Neural cell (in vitro differentiated cells): ENCODE measurements at regions not wholly inside any gene's neighbourhood (a gene's known extent, or its start where the extent isn't known, plus 50 kb on each side); places are given as distances from the start of the nearest gene placed in this dataset.

Experiments
- H2AFZ ChIP-seq: fragments of 200-600, 300-800 bp; sonication (generic), shearing (Covaris generic); 2 replicates; pipeline ENCODE4 v1.6.0; 2014; ENCODE audit warnings: low read depth, mild to moderate bottlenecking, antibody characterized with exemption, low read length, moderate library complexity
- H3F3A ChIP-seq: fragments of 200-600 bp; shearing (Covaris generic); 2 replicates; pipeline ENCODE4 v1.6.1; 2016; ENCODE audit warnings: mild to moderate bottlenecking, moderate library complexity, mixed read lengths, antibody characterized with exemption, low read length; ENCODE audit not compliant: insufficient read depth, poor library complexity, severe bottlenecking
- H3K27ac ChIP-seq: fragments of 200-600, 300-800 bp; sonication (generic), shearing (Covaris generic); 2 replicates; pipeline ENCODE4 v1.5.1; 2014; ENCODE audit warnings: mild to moderate bottlenecking, low read length, moderate library complexity
- H3K27me3 ChIP-seq: fragments of 300-800, 200-600 bp; sonication (generic), shearing (Covaris generic); 2 replicates; pipeline ENCODE4 v1.6.0; 2014; ENCODE audit warnings: mild to moderate bottlenecking, low read depth, low read length, moderate library complexity; ENCODE audit not compliant: insufficient read depth
- H3K36me3 ChIP-seq: fragments of 300-800, 200-600 bp; sonication (generic), shearing (Covaris generic); 2 replicates; pipeline ENCODE4 v1.5.1; 2014; ENCODE audit warnings: mild to moderate bottlenecking, antibody characterized with exemption, low read length, moderate library complexity; ENCODE audit not compliant: insufficient read depth
- H3K4me2 ChIP-seq: fragments of 300-800, 200-600 bp; sonication (generic), shearing (Covaris generic); 2 replicates; pipeline ENCODE4 v1.6.0; 2014; ENCODE audit warnings: mild to moderate bottlenecking, low read length
- H3K4me3 ChIP-seq: fragments of 300-800, 200-600 bp; sonication (generic), shearing (Covaris generic); 2 replicates; pipeline ENCODE4 v1.5.1; 2014; ENCODE audit warnings: mild to moderate bottlenecking, low read length, moderate library complexity
- H3K79me2 ChIP-seq: fragments of 200-600 bp; shearing (Covaris generic); replicated peaks from 2 replicates; pipeline ENCODE4 v1.6.0; 2014; ENCODE audit warnings: mild to moderate bottlenecking, low read length, moderate library complexity; ENCODE audit not compliant: insufficient read depth
- H3K9ac ChIP-seq: fragments of 300-800, 200-600 bp; sonication (generic), shearing (Covaris generic); 2 replicates; pipeline ENCODE4 v1.6.1; 2016; ENCODE audit warnings: mild to moderate bottlenecking, low read length, mixed read lengths
- H3K9me2 ChIP-seq: fragments of 200-600 bp; shearing (Covaris generic); 2 replicates; pipeline ENCODE4 v1.6.1; 2016; ENCODE audit warnings: mild to moderate bottlenecking, low read length, mixed read lengths; ENCODE audit not compliant: insufficient read depth
- H3K9me3 ChIP-seq: fragments of 200-600, 300-800 bp; sonication (generic), shearing (Covaris generic); 2 replicates; pipeline ENCODE4 v1.6.1; 2016; ENCODE audit warnings: mild to moderate bottlenecking, mixed run types, low read length, moderate library complexity, mixed read lengths
- H4K20me1 ChIP-seq: fragments of 200-600 bp; shearing (Covaris generic); 2 replicates; pipeline ENCODE4 v1.6.1; 2016; ENCODE audit warnings: mild to moderate bottlenecking, mixed run types; ENCODE audit not compliant: insufficient read depth
- CTCF ChIP-seq: fragments of 450-650 bp; IDR thresholded peaks from 2 replicates; pipeline ENCODE4 v1.5.1; 2014; ENCODE audit warnings: antibody characterized with exemption, mild to moderate bottlenecking, moderate library complexity; ENCODE audit not compliant: poor library complexity, severe bottlenecking
- EP300 ChIP-seq: fragments of 450-650 bp; conservative IDR thresholded peaks from 2 replicates; pipeline ENCODE4 v1.6.1; 2014; ENCODE audit warnings: antibody characterized with exemption, mild to moderate bottlenecking, moderate library complexity; ENCODE audit not compliant: poor library complexity, severe bottlenecking
- EZH2 ChIP-seq: fragments of 200-600, 300-800 bp; shearing (Covaris generic), sonication (generic); IDR thresholded peaks from 2 replicates; pipeline ENCODE4 v1.6.1; 2014; ENCODE audit warnings: antibody characterized with exemption, low read length, borderline replicate concordance, mild to moderate bottlenecking; ENCODE audit not compliant: insufficient read depth, poor library complexity, severe bottlenecking
- MXI1 ChIP-seq: fragments of 450-650 bp; conservative IDR thresholded peaks from 2 replicates; pipeline ENCODE4 v1.6.1; 2014; ENCODE audit warnings: antibody characterized with exemption, mild to moderate bottlenecking; ENCODE audit not compliant: poor library complexity, severe bottlenecking
- POLR2AphosphoS5 ChIP-seq: IDR thresholded peaks from 2 replicates; pipeline ENCODE4 v1.6.1; 2012
- REST ChIP-seq: IDR thresholded peaks from 2 replicates; pipeline ENCODE4 v1.6.1; 2012; ENCODE audit warnings: borderline replicate concordance
- SMC3 ChIP-seq: fragments of 450-650 bp; conservative IDR thresholded peaks from 2 replicates; pipeline ENCODE4 v1.6.1; 2014; ENCODE audit warnings: antibody characterized with exemption, mild to moderate bottlenecking, moderate library complexity; ENCODE audit not compliant: poor library complexity
- TAF1 ChIP-seq: IDR thresholded peaks from 2 replicates; pipeline ENCODE4 v1.6.1; 2012; ENCODE audit warnings: low read depth

- Histone ChIP-seq H3K4me3 (no peak overlapping the region), H3K9me2 (no peaks in the 10 kb centered on the region), H3K4me2 (no peak overlapping the region), H2AFZ (no peak overlapping the region), H3K79me2 (no peaks in the 10 kb centered on the region), H3K9ac (no peak overlapping the region), H3F3A (no peaks in the 10 kb centered on the region), H3K27me3 (no peaks in the 10 kb centered on the region), H3K9me3 (no peaks in the 10 kb centered on the region), H3K36me3 (no peaks in the 10 kb centered on the region), H4K20me1 (no peaks in the 10 kb centered on the region), H3K27ac (no peak overlapping the region)
- TF ChIP-seq REST (no peak), SMC3 (no peak), MXI1 (no peak), EZH2 (no peak)
Measured at GRCh38 chr2:56473524-56473923, 289.7 kb downstream of the CCDC85A start.

- Histone ChIP-seq H3K4me3 (peak overlapping the region; percentile 20), H3K9me3 (no peaks in the 10 kb centered on the region), H3K27ac (peak overlapping the region; percentile 56), H3K9ac (no peak overlapping the region), H3F3A (no peaks in the 10 kb centered on the region), H2AFZ (no peak overlapping the region), H3K27me3 (no peaks in the 10 kb centered on the region), H3K9me2 (no peaks in the 10 kb centered on the region), H4K20me1 (no peaks in the 10 kb centered on the region), H3K36me3 (no peaks in the 10 kb centered on the region), H3K4me2 (peak overlapping the region; percentile 21), H3K79me2 (no peaks in the 10 kb centered on the region)
- peak; percentile 20 for TF ChIP-seq REST
- peak; percentile 71 for TF ChIP-seq EP300
- no peak for TF ChIP-seq CTCF
- no peak for TF ChIP-seq TAF1
- TF ChIP-seq POLR2AphosphoS5: peak; percentile 68
Measured at GRCh38 chr2:56474412-56475158, 290.8 kb downstream of the CCDC85A start.
